ENCODE measurements at regions not wholly inside any gene's neighbourhood (a gene's known extent, or its start where the extent isn't known, plus 50 kb on each side); places are given as distances from the start of the nearest gene placed in this dataset.

DNA sequence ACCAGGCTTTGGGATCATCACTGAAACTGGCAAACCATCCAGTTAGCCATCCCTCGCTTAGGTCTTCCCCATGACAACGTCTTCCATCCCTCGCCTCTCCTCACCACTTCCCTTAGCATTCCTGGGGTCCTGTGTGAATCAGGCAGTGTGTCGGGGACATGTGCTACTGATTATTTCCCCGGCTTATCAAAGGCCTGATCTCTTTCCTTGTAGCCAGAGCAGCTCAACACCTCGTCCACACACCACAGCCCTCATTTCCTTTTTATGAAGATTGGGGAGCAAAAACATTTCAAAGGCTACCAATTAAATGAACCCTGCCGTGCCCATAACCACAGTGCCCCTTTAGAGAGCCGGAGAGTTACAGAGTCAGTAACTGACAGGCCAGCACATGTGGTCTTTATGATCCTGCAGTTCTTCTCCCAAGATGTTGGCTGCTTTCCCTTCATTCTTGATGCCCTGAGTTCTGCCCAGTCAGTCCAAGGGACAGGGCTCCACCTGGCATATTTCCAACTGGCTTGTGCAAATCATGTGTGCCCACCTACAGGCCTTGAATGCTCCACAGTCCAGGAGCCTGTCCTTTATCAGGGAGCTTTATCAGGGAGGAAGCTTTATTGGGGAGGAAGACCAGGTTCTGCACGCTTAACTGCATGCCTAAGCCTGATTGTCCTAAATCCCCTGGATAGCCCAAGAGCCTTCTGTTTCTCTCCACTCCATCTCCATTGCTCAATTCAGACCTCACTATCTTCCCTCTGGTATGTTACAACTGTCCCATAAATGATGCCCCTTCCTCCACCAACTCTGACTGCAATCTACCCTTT, 343.1 kb downstream of the CYRIA start:
- in situ Hi-C loops (cut with HindIII; ENCODE audit: low pct_unique_long_range_greater_than_20kb, low sequenced_read_pairs) = no loop called here
- DNase-seq (ENCODE audit: low read depth) = no peak

DNA sequence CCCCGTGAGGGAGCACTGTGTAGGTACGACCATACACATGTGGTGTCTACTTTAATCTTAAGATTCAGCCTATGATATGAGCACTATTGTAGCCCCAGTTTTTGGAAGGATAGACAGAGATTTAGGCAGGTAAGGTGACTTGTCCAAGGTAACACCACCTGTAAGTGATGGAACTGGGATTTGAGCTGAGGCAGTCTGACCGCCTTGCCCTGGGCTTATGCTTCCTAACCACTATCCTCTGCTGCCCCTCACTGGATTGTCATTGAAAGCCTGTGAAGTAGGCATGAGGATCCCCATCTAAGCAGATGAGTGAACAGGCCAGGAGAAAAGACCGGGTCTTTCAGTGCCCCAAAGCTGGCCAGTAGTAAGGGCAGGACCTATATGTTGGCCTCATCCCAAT, 343.8 kb downstream of the CYRIA start:
- in situ Hi-C loops (cut with HindIII; ENCODE audit: low pct_unique_long_range_greater_than_20kb, low sequenced_read_pairs) = no loop called here
- no peak for DNase-seq (ENCODE audit: low read depth)

DNA sequence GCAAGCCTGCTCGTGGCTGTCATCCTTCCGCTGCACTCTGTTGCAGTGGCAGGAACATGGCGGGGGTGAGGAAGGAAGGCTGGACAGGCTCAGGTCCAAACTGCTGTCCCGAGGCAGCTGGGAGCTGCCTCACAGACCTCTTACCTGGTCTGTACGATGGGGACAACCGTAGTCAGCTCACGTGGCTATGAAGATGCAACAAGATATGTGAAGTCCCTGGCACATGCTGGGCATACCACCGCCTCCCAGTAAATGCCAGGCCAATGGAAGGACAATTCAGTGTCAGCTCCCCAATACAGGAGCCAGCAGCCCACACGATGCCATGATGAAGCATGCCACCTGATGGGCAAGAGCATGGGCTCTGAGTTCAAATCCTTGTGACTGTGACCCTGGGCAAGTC, 344.4 kb downstream of the CYRIA start:
- in situ Hi-C loops (cut with HindIII; ENCODE audit: low pct_unique_long_range_greater_than_20kb, low sequenced_read_pairs) = no loop called here
- DNase-seq (ENCODE audit: low read depth) = no peak

DNA sequence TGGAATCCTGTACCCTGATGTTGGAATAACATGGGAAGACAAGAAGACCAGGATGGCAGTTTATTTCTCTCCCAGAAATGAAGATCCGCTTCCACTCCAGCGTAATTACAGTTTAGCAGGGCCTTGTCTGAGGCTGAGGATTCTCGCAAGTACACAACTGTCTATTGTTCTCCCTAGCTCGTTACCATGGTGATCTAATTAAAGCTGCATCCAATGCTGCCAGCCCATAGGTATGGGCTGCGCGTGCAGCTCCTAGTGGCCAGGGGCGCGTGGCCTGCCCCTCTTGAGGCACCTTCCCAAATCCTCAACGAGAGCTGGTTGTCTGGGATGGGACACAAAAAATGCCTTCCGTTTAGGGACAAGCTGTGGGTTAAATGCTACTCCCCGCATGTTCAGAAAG, 344.9 kb downstream of the CYRIA start:
- in situ Hi-C loops (cut with HindIII; ENCODE audit: low pct_unique_long_range_greater_than_20kb, low sequenced_read_pairs) = no loop called here
- no peak for DNase-seq (ENCODE audit: low read depth)

DNA sequence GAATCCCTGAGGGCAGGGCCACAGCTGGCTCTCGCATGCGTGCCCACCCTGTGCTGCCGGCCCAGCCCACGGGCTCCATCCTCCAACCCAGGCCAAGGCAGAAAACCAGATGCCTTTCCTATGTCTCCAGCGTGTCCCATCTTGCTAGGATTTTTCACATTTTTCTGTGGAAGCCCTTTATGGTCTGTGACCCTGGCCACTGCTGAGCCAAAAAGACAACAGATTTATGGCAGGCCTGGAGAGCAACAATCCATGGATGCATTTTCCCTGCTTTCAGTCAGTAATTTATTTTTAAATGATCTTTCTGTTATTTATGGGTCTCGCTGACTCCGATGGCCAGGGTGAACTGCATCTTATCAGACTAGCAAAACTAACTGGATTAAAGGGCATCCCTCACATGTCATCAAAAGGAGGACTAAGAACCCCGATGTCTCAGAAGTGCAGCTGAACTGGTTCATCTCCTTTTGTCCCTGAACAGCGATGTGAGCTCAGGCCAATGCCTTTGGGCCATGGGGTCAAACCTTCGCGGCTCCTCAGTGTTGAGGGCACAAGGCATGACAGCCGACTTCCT, 346.0 kb downstream of the CYRIA start:
- no peak for DNase-seq (ENCODE audit: low read depth)
- in situ Hi-C loops (cut with HindIII; ENCODE audit: low pct_unique_long_range_greater_than_20kb, low sequenced_read_pairs) = no loop called here

DNA sequence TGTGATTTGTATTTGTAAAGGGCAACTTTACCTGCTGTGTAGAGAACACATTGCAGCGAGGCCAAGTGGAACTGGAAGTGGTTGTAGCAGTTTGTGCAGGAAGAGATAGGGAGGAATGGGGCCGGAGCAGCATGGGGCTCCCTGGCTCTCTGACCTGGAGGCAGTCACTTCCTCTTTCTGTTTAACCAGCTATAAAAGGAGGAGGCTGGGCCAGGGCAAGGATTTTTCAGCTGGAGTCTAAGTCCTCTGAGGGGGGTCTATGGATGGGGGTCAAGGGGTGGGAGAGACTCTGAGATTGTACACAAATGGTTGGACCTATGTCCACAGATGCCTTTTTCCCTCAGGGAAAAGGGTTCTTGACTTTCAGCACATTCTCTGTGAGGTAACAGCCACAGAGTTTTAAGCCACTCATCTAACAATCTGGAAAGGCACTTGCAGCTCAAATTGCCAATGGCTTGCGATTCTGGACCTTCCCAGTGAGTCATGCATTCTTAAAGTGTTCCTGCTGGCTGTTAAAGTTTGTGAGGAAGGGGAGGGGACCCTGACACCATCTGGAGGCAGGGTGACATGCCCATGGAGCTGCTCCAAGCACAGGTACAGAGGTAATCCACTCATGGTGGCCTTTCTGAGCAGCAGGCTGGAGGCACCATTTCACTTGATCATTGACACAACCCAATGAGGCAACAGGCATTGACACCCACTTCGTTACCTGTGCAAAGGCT, 347.0 kb downstream of the CYRIA start:
- DNase-seq (ENCODE audit: low read depth) = no peak
- in situ Hi-C loops (cut with HindIII; ENCODE audit: low pct_unique_long_range_greater_than_20kb, low sequenced_read_pairs) = no loop called here

DNA sequence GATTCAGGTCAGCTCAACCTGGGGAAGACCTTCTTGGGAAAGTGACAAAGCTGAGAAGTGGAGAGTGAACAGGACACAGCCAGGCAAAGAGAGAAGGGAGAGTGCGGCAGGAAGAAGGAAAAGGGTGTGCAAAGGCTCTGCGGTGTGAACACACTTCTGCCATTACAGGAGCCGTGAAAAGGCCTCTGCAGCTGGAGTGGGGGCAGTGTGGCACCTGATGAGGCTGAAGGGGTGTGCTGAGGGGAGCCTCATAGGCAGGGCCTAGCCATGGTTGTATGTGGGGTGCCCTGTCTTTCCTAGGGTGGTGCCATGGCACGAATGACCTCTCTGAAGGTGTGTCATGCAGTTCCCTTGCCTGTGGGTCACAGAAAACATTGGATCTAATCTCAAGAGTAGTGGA, 347.6 kb downstream of the CYRIA start:
- in situ Hi-C loops (cut with HindIII; ENCODE audit: low pct_unique_long_range_greater_than_20kb, low sequenced_read_pairs) = no loop called here
- DNase-seq (ENCODE audit: low read depth) = no peak

DNA sequence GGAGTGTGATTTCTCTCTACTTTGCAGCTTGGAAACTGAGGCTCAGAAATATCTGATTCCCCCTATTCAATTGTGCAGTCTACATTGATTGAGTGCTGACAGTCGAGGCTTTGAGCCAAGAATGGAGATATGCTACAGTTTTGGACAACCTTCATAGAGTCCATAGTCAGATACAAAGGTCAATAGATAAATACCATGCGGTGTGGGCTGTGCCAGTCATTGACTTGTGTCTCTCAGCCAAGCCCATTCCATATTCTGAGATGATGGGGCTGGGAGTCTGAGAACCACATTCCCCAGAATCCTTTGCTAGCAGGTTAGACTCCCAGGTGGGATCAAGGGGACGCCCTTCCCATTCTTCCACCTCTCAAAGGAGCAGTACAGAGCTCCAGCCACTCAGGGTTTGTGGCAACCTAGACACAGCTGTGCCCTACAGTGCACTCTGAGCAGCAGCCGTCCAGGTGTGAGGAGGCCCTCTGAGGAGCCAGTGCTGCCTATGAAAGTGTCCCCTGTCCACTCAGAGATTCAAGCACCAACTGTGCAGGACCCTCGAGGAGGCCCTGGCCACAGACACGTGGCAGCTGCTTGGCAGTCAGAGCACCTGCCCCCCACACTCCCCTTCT, 348.3 kb downstream of the CYRIA start:
- in situ Hi-C loops (cut with HindIII; ENCODE audit: low pct_unique_long_range_greater_than_20kb, low sequenced_read_pairs) = no loop called here
- no peak for DNase-seq (ENCODE audit: low read depth)

DNA sequence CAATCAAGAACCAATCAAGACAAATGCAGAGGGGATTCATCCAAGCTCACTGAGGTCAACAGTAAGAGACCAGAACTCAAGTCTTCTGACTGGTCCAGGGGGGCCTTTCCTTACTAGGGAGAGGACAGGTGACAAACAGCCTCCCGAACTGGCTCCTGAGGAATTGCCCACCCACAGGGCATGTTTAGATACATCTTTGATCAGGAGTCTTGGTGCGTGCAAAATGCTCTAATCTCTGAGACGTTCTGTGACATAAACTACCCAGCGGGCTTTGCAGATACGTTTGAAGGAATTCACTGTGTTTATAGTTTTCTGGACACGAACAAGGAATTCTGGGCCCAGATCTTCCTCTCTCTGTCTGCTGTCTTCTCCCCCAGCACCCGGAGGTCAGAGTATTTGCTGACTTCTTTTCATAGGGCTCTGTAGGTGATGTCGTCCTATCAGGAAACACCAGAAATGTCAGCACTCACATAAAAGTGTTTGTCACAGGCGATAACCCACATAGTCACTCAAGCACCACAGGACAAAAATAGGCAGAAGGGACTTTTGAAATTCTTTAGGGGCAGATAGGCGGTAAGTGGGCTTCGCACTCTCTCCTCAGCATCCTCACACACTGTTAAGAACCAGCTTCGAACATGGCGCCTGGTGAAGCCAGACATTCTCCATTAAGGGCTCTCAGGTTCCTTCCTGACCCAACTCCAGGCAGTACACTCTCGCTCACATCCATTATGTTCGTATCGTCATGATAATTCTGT, 349.0 kb downstream of the CYRIA start:
- in situ Hi-C loops (cut with HindIII; ENCODE audit: low pct_unique_long_range_greater_than_20kb, low sequenced_read_pairs) = no loop called here

DNA sequence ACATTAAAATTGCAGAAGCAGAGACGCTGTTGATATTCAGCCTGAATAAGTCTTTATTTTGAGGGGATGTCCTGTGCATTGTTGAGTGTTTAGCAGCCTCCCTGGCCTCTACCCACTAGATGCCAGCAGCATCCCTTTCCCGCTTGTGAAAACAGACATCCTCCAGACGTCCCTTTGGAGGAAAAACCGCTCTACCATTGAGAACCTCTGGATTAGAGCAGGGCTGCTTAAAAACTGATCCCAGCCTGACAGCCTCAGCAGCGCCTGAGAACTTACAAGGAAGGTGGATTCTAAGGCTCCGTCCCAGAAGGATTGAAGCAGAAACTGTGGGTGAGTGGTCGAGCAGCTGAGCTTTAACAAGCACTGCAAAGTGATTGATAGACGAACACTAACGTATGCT, 349.7 kb downstream of the CYRIA start:
- DNase-seq (ENCODE audit: low read depth) = no peak
- in situ Hi-C loops (cut with HindIII; ENCODE audit: low pct_unique_long_range_greater_than_20kb, low sequenced_read_pairs) = no loop called here

More for the DNA sequence above, 349.0 kb downstream of the CYRIA start:
- DNase-seq (ENCODE audit: low read depth) = no peak

DNA sequence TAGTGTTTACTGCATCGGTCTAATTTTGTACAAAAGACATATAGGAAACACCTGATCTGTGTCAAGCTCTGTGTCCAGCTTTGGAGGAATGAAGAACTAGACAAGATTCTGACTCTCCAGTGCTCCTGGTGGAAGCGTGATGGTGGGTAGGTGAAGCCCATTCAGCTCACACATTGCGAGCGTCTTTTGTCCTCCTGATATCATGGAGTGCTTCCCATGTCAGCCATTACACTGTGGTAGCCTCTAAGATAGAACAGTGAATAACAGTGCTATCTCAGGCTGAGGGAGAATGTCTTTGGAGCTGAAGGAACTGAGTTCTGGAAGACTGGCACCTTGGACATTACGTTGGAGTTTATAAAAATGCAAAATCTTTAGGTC, 350.2 kb downstream of the CYRIA start:
- no peak for DNase-seq (ENCODE audit: low read depth)
- in situ Hi-C loops (cut with HindIII; ENCODE audit: low pct_unique_long_range_greater_than_20kb, low sequenced_read_pairs) = no loop called here

DNA sequence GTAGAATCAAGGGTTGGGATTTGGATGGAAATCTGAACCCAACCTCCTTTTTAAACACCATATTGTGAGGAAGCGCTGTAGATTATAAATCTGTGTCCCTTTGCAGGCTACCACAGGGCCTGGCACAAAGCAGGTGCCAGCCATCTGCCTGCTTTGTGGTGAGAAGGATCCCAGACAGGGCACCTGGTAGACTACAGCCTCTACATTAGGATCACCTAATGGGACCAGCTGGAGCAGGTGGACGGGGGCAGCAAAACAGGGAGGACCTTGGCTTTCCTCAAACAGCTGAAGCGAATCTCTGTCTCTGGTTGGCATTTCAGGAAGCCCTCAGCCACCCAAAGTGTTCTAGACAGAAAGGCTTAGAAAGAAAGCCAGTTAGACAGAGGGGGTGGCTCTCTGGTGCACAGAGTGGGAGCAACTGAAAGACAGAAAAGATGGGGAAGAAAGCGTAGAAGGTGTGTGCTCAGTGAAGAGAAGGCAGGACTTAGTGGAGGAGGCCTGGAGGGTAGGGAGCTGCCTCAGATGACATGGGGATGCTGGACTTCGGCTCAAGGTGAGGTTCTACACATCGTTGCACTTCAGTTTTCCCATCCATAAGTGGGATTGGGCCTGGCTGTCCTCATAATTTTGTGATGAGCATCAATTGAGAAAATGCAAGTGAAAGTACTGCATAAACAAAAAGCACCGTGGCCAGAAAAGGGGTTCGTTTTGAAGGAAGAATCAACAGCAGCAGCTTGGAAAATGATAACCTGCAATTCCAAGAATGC, 350.8 kb downstream of the CYRIA start:
- no peak for DNase-seq (ENCODE audit: low read depth)
- in situ Hi-C loops (cut with HindIII; ENCODE audit: low pct_unique_long_range_greater_than_20kb, low sequenced_read_pairs) = no loop called here

DNA sequence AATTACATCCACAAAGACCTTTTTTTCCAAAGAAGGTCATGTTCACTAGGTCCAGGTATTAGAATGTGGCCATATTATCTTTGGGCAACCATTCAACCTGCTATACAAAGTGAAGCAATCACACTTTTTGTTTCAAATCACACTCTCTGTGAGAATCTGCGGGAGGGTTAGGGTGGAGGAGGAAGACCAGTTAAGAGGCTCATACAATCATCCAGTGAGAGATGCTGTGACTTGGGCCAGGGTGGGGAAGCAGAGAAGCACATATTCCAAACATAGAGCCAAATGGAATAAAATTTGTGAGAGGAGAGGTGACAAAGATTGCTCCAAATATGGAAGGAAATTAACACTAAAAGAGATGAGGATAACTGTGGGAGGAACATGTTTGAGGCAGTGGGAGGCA, 351.6 kb downstream of the CYRIA start:
- DNase-seq (ENCODE audit: low read depth) = no peak
- in situ Hi-C loops (cut with HindIII; ENCODE audit: low pct_unique_long_range_greater_than_20kb, low sequenced_read_pairs) = no loop called here

DNA sequence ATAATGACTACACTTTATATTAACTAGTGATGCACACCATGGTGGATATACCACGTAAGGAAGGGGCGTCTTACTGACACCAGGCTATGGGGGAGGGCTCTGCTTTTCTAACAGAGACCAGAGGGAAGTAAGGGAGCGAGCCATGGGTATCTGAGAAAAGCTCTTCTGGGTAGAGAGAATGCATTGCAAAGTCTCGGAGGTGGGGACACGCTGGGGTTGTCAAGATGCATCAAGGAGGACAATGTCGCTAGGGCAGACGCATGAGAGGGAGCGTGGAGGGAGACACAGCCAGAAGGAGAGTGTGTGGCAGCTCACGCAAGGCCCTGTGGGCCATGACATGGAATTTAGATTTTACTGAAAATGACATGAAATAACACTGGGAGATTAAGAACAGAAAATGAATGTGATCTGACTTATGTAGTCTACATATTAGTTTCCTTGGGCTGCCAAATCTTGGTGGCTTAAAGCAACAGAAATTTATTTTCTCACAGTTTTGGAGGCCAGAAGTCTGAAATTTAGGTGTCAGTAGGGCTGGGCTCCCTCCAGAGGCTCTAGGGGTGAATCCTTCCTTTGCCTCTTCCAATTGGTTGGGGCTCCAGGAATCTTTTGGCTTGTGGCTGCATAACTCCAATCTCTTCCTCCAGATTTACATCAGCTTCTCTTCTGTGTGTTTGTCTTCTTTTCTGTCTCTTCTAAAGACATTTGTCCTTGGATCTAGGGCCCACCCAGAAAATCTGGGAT, 352.2 kb downstream of the CYRIA start:
- DNase-seq (ENCODE audit: low read depth) = no peak
- in situ Hi-C loops (cut with HindIII; ENCODE audit: low pct_unique_long_range_greater_than_20kb, low sequenced_read_pairs) = no loop called here

DNA sequence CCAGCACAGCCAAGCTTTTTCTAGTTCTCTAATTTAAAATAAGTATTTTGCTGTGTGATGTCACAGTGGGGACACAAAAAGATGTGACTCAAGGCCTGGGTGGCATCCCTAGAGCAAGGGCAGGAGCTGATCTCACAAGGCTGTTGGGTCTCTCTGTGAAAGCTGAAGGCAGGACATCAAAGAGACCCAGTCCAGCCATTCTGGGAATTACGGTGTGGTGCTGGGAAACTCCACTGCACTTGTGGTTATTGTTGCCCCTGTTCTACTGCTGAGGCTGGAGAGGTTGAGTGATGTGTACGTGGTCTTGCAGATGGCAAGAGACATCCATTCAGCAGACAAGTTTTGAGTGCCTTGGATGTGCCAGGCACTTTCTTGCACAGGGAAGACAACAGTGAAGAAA, 352.9 kb downstream of the CYRIA start:
- no peak for DNase-seq (ENCODE audit: low read depth)
- in situ Hi-C loops (cut with HindIII; ENCODE audit: low pct_unique_long_range_greater_than_20kb, low sequenced_read_pairs) = no loop called here

DNA sequence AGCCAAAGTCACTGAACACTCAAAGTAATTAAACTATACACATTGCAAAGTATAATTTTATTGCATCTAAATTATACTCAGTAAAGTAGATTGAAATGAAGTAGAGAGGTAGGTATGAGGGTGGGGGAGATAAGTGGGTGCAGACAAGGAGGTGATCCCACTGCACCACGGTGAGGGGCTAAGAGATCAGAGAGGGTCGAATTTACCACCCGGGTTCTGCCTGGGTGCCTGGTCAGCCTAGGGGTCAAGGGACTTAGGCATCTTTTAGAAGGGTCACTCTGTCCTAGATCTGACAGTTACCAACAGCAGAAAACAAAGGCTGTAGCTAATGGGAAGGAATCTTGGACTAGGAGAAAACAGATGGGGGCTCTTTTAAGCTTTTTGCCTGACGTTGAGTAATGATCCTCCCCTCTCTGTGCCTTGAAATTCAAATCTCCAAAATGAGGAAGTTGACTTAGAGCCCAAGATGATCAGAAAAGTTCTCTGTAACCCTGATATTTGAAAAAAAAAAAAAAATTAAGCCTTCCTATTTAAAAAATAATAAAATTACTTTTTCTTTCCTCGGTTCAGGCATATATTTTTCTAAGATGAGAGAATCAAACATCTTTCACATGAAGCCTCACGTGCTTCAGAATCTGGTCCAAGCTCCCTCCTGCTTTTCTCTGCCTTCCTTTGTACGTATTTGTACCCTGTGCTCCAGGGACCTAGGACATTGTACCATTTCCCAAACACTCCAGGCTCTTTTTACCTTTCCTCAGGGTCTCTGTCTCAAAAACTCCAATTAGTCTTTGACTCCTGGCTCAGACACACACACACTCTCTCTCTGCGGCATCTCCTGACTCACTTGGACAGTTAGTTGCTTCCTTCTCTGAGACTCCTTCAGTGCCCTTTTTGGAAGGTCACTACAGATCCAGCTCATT, 353.9 kb downstream of the CYRIA start:
- no peak for DNase-seq (ENCODE audit: low read depth)
- in situ Hi-C loops (cut with HindIII; ENCODE audit: low pct_unique_long_range_greater_than_20kb, low sequenced_read_pairs) = no loop called here
